NOMO-1 treated with DMSO at 0.1 percent for 48 hours (cell line): ENCODE measurements at regions not wholly inside any gene's neighbourhood (a gene's known extent, or its start where the extent isn't known, plus 50 kb on each side); places are given as distances from the start of the nearest gene placed in this dataset.

Experiments used
- DNase-seq: peaks from one replicate; lab custom pipeline; 2025; ENCODE audit not compliant: unreplicated experiment; lab: John Stamatoyannopoulos, UW

DNA sequence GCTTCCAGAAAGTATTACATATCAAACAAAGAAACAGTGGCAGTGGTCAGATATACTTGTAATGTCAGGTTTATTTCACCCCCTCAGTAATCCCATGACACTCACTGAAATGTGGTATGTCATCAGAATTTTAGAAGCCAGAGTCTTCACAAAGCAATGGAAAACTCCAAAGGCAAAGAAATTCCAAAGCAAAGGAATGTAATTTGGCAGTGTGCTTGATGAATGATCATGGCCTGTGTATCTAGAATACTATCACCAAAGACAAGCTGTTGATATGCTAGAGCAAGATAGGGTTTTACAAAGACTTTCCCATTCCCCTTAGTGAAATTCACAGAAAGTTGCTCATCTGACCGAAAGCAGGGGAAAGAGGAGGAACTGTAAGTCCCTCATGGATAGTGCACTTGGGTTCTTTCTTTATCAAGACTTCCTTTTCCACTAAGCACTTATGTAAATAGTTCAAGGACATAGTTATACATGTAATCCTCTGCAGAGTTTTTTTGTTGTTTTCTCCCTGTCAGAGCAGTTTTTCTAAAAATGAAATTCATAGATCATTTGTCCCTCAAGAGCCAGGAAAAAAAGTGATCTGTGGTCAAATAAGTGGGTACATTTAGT is 243.4 kb downstream of the NHLRC3 start:
- DNase-seq = no peak

DNA sequence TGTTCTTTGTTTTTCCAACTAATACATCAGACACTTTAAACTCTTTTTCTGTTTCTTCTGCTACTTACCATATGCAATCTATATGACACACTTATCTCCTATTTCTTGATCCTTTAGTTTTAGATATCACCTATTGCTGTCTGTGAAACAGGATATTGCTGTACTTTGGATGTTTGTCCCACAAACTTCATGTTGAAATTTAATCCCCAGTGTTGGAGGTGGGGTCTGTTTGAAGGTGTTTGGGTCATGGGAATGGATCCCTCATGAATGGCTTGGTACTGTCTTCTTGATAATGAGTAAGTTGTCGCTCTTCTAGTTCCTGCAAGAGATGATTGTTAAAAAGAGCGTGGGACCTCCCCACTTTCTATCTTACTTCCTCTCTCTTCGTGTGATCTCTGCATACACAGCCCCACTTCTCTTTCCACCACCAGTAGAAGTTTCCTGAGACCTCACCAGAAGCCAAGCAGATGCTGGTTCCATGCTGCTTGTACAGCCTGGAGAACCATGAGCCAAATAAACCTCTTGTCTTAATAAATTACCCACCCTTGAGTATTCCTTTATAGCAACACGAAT is 244.2 kb downstream of the NHLRC3 start:
- DNase-seq = no peak

DNA sequence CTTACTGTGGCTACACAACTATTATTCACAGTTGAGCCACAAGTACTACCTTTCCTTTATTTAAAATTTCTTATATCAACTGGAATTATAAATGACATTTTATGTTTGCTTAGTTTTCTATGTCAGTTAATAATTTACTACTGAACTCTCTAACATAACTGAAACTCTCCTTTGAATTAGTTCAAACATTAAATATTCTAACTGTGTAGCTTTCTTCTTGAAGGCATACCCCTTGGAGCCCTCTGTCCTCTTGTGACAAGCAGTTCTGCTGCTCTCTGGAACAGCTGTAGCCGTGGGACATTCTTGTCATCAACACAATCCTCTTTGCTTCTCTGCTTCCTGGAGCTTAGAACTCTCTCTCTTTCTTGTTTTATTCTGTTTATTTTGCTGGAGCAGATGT is 244.8 kb downstream of the NHLRC3 start:
- no peak for DNase-seq

DNA sequence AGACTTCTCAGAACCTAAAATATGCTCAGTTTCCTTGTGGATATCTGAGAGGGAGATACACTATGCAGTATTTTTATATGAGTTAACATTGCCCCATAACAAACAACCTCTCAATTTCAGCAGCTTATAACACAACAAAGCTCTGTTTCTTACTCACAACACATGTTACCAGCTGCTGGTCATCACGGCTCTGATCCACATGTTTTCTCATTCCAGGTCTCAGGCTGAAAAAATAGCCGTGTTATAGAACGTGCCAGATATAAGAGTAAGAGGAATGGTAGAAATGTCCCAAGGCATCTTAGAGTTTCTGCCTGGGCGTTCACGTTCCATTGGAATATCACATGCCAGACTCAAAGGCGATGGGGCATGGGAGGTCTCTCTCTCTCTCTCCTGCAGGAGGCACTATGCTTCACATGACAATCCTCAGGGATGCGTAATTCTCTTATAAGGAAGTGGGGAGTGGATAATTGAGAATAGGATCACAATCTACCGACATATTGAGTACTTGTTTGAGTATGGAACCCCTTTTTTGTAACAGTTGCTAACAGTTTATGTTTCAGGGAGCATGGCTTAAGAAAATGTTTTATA is 246.6 kb downstream of the NHLRC3 start:
- DNase-seq = no peak
